ENCODE measurements at regions not wholly inside any gene's neighbourhood (a gene's known extent, or its start where the extent isn't known, plus 50 kb on each side); places are given as distances from the start of the nearest gene placed in this dataset.

DNA sequence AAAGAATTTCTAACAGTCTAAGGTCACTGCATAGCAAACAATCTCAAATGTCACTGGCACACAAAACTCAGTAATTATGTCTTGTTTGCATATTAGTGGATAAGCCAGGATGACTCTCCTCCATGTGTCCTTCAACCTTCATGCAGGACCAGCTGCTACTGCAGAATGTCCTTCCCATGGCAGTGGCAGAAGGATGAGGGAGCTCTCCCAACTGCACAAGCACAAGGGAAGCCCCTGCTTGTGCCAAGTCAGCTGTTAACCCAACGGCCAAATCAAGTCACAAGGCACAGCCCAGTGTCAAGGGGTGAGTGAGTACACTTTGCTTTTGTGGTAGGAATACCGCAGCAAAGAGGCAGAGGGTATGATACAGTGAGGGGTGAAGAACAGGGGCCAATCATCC is 59.3 kb upstream of the VWC2 start:
- TF ChIP-seq, protein P1, sequence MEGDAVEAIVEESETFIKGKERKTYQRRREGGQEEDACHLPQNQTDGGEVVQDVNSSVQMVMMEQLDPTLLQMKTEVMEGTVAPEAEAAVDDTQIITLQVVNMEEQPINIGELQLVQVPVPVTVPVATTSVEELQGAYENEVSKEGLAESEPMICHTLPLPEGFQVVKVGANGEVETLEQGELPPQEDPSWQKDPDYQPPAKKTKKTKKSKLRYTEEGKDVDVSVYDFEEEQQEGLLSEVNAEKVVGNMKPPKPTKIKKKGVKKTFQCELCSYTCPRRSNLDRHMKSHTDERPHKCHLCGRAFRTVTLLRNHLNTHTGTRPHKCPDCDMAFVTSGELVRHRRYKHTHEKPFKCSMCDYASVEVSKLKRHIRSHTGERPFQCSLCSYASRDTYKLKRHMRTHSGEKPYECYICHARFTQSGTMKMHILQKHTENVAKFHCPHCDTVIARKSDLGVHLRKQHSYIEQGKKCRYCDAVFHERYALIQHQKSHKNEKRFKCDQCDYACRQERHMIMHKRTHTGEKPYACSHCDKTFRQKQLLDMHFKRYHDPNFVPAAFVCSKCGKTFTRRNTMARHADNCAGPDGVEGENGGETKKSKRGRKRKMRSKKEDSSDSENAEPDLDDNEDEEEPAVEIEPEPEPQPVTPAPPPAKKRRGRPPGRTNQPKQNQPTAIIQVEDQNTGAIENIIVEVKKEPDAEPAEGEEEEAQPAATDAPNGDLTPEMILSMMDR (IDR thresholded peaks at IDR 0.05), result no peak
- TF ChIP-seq POLR2A (IDR thresholded peaks at IDR 0.05) (no peak), EP300 (IDR thresholded peaks at IDR 0.05) (no peak)
- H3K4me3 ChIP-seq, result no peak overlapping the region
- 17 to 28% (median 18%) methylated on average over 2 of the region's 2 CpGs for WGBS, 3 donors
- intact Hi-C loops (cut with DNase I), result no loop called here
- no peaks in the 10 kb centered on the region for H3K36me3 ChIP-seq
- H3K9me3 ChIP-seq, result no peaks in the 10 kb centered on the region
- peaks cover 4% of the 10 kb centered on the region for H3K4me1 ChIP-seq (ENCODE audit: insufficient read depth)
- DNase-seq, result no peak
- H3K27me3 ChIP-seq, result no peaks in the 10 kb centered on the region
- no peak overlapping the region for H3K27ac ChIP-seq

DNA sequence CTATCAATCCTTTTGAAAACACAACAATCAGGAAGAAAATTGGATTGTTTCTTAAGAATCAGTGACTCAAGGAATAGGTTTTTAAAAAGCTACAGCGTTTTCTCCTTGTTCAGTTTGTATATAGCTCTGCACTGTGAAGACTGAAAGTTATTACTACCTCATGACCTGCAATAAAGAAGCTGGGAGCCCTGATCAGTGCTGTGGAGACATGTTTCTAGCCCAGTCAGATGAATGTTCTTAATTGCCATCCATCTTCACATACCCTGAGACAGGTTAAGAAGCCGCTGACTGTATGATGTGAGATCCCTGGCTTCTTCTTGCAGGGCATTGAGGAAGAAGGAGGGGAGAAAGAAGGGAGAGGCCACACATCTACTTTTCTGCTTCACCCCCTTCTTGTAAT is 58.0 kb upstream of the VWC2 start:
- Histone ChIP-seq H3K4me1 (ENCODE audit: insufficient read depth) (peaks cover 4% of the 10 kb centered on the region), H3K27me3 (no peaks in the 10 kb centered on the region), H3K4me3 (no peak overlapping the region), H3K27ac (no peak overlapping the region), H3K36me3 (no peaks in the 10 kb centered on the region), H3K9me3 (no peaks in the 10 kb centered on the region)
- intact Hi-C loops (cut with DNase I), result no loop called here
- TF ChIP-seq POLR2A (IDR thresholded peaks at IDR 0.05) (no peak), EP300 (IDR thresholded peaks at IDR 0.05) (no peak)
- TF ChIP-seq, protein P1 (IDR thresholded peaks at IDR 0.05), result no peak
- no peak for DNase-seq
- 87 to 92% (median 90%) methylated on average over 2 of the region's 2 CpGs for WGBS, 3 donors

DNA sequence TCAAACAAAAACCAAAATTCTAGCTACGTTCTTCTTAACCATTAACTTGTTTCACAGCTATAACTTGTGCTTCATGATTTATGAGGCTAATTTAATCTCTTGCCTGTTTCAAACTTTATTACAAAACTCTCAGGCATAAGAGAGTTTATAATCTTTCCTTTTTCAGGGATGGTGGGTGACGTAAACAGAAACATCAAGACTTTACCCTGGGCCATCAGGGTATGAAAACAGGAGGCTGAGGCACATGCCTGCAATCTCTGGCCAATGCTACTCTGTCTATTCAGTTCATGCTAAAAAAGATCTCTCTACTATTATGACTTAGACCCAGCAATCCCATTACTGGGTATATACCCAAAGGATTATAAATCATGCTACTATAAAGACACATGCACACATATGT is 55.9 kb upstream of the VWC2 start:
- H3K27ac ChIP-seq, result no peak overlapping the region
- peaks cover 4% of the 10 kb centered on the region for H3K4me1 ChIP-seq (ENCODE audit: insufficient read depth)
- intact Hi-C loops (cut with DNase I), result no loop called here
- DNase-seq, result no peak
- TF ChIP-seq POLR2A (IDR thresholded peaks at IDR 0.05) (no peak), EP300 (IDR thresholded peaks at IDR 0.05) (no peak)
- TF ChIP-seq, protein P1 (IDR thresholded peaks at IDR 0.05), result no peak
- no peaks in the 10 kb centered on the region for H3K27me3 ChIP-seq
- no peaks in the 10 kb centered on the region for H3K9me3 ChIP-seq
- H3K36me3 ChIP-seq, result no peaks in the 10 kb centered on the region
- 89 to 93% (median 91%) methylated on average over 2 of the region's 2 CpGs for WGBS, 3 donors
- no peak overlapping the region for H3K4me3 ChIP-seq

DNA sequence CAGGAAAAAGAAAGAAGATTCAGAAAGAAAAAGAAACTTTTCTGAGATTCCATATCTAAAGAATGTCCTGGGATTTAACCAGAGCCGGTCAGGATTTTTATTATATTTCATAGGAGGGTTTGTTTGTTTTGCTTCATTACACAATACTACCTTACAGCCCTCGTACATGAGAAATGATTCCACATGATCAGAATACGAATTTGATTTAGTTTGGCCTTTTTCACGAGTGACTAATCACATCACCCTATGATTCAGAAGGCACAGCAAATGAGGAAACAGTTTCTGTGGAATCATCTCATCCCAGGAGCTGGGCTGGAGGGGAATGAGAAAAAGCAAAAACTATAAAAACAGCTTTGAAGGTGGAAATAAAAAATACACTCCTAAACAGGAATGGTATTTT is 54.7 kb upstream of the VWC2 start:
- TF ChIP-seq, protein P1 (IDR thresholded peaks at IDR 0.05), result no peak
- no peak for TF ChIP-seq EP300 (IDR thresholded peaks at IDR 0.05)
- no peak for TF ChIP-seq POLR2A (IDR thresholded peaks at IDR 0.05)
- H3K4me1 ChIP-seq (ENCODE audit: insufficient read depth), result peaks cover 4% of the 10 kb centered on the region
- whole genome bisulfite sequencing, 3 donors, result 8 to 32% (median 20%) methylated on average over 4 of the region's 4 CpGs
- no peaks in the 10 kb centered on the region for H3K36me3 ChIP-seq
- no peak overlapping the region for H3K4me3 ChIP-seq
- no peaks in the 10 kb centered on the region for H3K9me3 ChIP-seq
- intact Hi-C loops (cut with DNase I), result no loop called here
- DNase-seq, result no peak
- no peaks in the 10 kb centered on the region for H3K27me3 ChIP-seq
- H3K27ac ChIP-seq, result no peak overlapping the region

DNA sequence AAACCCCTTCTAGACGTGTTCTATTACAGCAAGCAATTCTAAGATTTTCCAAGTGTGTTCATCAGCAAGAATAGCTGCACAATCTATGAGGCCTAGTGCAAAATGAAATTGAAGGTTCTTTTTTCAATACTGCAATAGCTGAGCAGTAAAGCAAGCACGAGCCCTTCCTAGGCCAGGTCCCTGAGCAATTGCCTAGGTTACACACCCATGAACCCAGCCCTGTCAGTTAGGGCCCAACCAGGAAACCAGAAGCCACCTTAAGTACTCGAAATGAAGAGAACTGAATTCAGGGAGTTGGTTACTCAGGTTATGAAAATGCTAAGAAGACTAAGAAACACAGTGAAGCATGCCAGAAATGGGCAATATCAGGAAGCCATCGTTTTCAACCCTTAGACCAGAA is 52.0 kb upstream of the VWC2 start:
- no peaks in the 10 kb centered on the region for H3K9me3 ChIP-seq
- DNase-seq, result no peak
- no peak for TF ChIP-seq EP300 (IDR thresholded peaks at IDR 0.05)
- TF ChIP-seq POLR2A (IDR thresholded peaks at IDR 0.05), result no peak
- TF ChIP-seq, protein P1 (IDR thresholded peaks at IDR 0.05), result no peak
- no peaks in the 10 kb centered on the region for H3K27me3 ChIP-seq
- intact Hi-C loops (cut with DNase I), result no loop called here
- H3K27ac ChIP-seq, result no peak overlapping the region
- 80 to 84% (median 80%) methylated on average over 4 of the region's 4 CpGs for WGBS, 3 donors
- H3K4me1 ChIP-seq (ENCODE audit: insufficient read depth), result no peaks in the 10 kb centered on the region
- no peaks in the 10 kb centered on the region for H3K36me3 ChIP-seq
- no peak overlapping the region for H3K4me3 ChIP-seq
